ENCODE measurements at regions not wholly inside any gene's neighbourhood (a gene's known extent, or its start where the extent isn't known, plus 50 kb on each side); places are given as distances from the start of the nearest gene placed in this dataset.

DNA sequence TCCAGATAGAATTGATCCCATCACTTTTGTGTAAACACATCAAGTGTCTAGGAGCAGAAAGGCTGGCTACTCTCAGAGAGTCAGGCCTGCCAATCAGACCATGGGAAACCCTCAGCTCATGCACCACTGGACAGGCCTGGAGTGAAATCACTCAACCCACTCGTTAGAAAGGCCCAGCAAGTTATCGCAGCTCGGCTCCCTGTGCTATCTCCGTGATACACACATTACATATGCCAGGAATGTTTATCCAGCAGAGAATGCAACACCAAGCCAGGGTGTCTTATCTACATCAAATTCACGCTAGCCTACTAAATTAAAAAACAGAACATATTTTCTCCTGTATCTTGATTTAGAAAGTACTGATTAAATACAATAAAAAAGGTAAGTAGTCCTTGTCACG lies 232.4 kb upstream of the FOXQ1 start:
- Histone ChIP-seq H3K4me1 (no peaks in the 10 kb centered on the region), H3K27me3 (no peaks in the 10 kb centered on the region), H3K27ac (no peak overlapping the region), H3K9me3 (no peaks in the 10 kb centered on the region), H3K4me3 (no peak overlapping the region), H3K36me3 (no peaks in the 10 kb centered on the region)
- intact Hi-C loops (cut with DNase I) = no loop called here
- ATAC-seq (peak in 1 of 4 donors; percentile 12), DNase-seq (no peak)
- WGBS (ENCODE audit: insufficient coverage, low coverage, low lambda C conversion rate, missing lambda C conversion rate) = 92% methylated on average over 3 of the region's 6 CpGs
- TF ChIP-seq POLR2A (IDR thresholded peaks at IDR 0.05) = no peak
- TF ChIP-seq, protein P1, sequence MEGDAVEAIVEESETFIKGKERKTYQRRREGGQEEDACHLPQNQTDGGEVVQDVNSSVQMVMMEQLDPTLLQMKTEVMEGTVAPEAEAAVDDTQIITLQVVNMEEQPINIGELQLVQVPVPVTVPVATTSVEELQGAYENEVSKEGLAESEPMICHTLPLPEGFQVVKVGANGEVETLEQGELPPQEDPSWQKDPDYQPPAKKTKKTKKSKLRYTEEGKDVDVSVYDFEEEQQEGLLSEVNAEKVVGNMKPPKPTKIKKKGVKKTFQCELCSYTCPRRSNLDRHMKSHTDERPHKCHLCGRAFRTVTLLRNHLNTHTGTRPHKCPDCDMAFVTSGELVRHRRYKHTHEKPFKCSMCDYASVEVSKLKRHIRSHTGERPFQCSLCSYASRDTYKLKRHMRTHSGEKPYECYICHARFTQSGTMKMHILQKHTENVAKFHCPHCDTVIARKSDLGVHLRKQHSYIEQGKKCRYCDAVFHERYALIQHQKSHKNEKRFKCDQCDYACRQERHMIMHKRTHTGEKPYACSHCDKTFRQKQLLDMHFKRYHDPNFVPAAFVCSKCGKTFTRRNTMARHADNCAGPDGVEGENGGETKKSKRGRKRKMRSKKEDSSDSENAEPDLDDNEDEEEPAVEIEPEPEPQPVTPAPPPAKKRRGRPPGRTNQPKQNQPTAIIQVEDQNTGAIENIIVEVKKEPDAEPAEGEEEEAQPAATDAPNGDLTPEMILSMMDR (IDR thresholded peaks at IDR 0.05) = no peak

DNA sequence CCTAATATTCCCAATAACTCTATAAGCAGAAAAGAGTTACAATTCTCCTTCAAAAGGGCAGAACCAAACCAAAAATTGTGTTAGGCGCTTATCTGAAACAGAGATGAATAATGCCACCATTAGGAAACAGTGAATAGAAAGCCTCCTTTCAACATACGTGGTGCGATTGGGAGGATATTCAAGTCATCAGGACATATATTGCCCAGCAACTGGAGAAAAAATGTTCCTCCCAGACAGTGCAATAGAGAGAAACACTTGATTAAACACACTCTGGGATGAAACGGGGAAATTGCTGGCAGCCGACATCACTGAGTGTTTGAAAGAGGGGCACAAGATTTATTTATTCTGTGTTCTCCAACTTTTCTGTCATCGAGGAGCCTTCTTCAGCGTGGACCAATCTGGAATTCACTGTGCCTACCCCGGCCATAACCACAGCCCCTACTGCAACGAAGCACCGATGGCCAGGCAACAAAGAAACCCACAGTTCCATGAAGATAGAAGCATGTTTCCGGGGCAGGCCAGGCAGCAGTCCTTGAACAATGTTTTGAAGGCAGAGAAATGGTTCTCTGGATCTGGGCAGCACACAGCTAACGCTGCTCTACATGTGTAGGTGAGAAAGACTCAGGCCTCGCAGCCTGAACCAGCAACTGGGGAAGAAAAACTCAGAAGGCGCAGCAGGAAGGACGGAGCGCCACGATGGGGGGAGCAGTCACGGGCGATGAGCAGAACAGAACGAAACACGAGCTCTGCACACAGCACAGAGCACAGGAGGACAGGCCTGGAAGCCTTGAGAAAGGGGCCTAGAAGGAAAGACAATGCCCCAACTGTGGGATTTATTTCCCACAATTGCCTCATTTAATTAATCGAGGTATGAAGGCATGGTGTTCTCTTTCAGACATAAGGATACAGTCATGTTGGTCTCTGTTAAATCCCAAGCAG lies 234.2 kb upstream of the FOXQ1 start:
- H3K36me3 ChIP-seq = no peaks in the 10 kb centered on the region
- no peak for DNase-seq
- H3K9me3 ChIP-seq = no peaks in the 10 kb centered on the region
- H3K4me1 ChIP-seq = no peaks in the 10 kb centered on the region
- no peak for TF ChIP-seq POLR2A (IDR thresholded peaks at IDR 0.05)
- TF ChIP-seq, protein P1 (IDR thresholded peaks at IDR 0.05) = no peak
- H3K27me3 ChIP-seq = no peaks in the 10 kb centered on the region
- intact Hi-C loops (cut with DNase I) = no loop called here
- no peak overlapping the region for H3K4me3 ChIP-seq
- no peak for ATAC-seq
- WGBS (ENCODE audit: insufficient coverage, low coverage, low lambda C conversion rate, missing lambda C conversion rate) = 80% methylated on average over 17 of the region's 22 CpGs
- no peak overlapping the region for H3K27ac ChIP-seq

- intact Hi-C loops (cut with DNase I) = no loop called here
- no peak overlapping the region for H3K4me3 ChIP-seq
- H3K4me1 ChIP-seq = no peaks in the 10 kb centered on the region
- no peak overlapping the region for H3K27ac ChIP-seq
- 71% methylated on average over 12 of the region's 17 CpGs for WGBS (ENCODE audit: insufficient coverage, low coverage, low lambda C conversion rate, missing lambda C conversion rate)
- no peaks in the 10 kb centered on the region for H3K9me3 ChIP-seq
- no peak for DNase-seq
- TF ChIP-seq, protein P1 (IDR thresholded peaks at IDR 0.05) = no peak
- no peak for TF ChIP-seq POLR2A (IDR thresholded peaks at IDR 0.05)
- no peak for ATAC-seq
- H3K36me3 ChIP-seq = no peaks in the 10 kb centered on the region
- no peaks in the 10 kb centered on the region for H3K27me3 ChIP-seq
Observed at GRCh38 chr6:1076531-1077459, 235.1 kb upstream of the FOXQ1 start.

GRCh38 chr6:1075880-1076279 lies 236.0 kb upstream of the FOXQ1 start:
- WGBS (ENCODE audit: insufficient coverage, low coverage, low lambda C conversion rate, missing lambda C conversion rate) = 43% methylated on average over 4 of the region's 4 CpGs
- intact Hi-C loops (cut with DNase I) = no loop called here
- Histone ChIP-seq H3K4me3 (no peak overlapping the region), H3K36me3 (no peaks in the 10 kb centered on the region), H3K9me3 (no peaks in the 10 kb centered on the region), H3K4me1 (no peaks in the 10 kb centered on the region), H3K27ac (no peak overlapping the region), H3K27me3 (no peaks in the 10 kb centered on the region)
- no peak for DNase-seq
- TF ChIP-seq, protein P1 (IDR thresholded peaks at IDR 0.05) = no peak
- peak in 1 of 4 donors; percentile 55 for ATAC-seq
